K562 (cell line): ENCODE measurements at regions not wholly inside any gene's neighbourhood (a gene's known extent, or its start where the extent isn't known, plus 50 kb on each side); places are given as distances from the start of the nearest gene placed in this dataset.

ENCODE experiments used
- E2F4 ChIP-seq: sonication (generic); formaldehyde crosslinking; IDR thresholded peaks from 2 replicates; pipeline ENCODE4 v1.8.0; 2022; ENCODE audit warnings: mild to moderate bottlenecking, low read depth, missing genetic modification reagents
- FOXJ3 ChIP-seq: sonication (generic); formaldehyde crosslinking; IDR thresholded peaks from 2 replicates; pipeline ENCODE4 v1.4.0; 2020; ENCODE audit warnings: mild to moderate bottlenecking, missing genetic modification reagents
- KDM5B ChIP-seq: fragments of 200-600 bp; sonication (generic); IDR thresholded peaks from 2 replicates; pipeline ENCODE4 v1.6.1; 2012; ENCODE audit warnings: low read depth, mild to moderate bottlenecking, moderate library complexity, low read length, control low read depth, inconsistent platforms; ENCODE audit not compliant: insufficient replicate concordance
- USF2 ChIP-seq: sonication (generic); formaldehyde crosslinking; IDR thresholded peaks from 2 replicates; pipeline ENCODE4 v1.5.0; 2020; ENCODE audit warnings: missing genetic modification reagents
- ZNF165 ChIP-seq: fragments of 250-450 bp; sonication (Bioruptor Pico); IDR thresholded peaks from 2 replicates; pipeline ENCODE4 v1.4.0; 2020; ENCODE audit warnings: borderline replicate concordance
- TF ChIP-seq, protein P1 (sequence below): sonication (generic); formaldehyde crosslinking; IDR thresholded peaks from 2 replicates; pipeline ENCODE4 v1.9.0; 2022; ENCODE audit warnings: mild to moderate bottlenecking, missing genetic modification reagents

GRCh38 chr10:125468278-125468677 lies 214.7 kb downstream of the TEX36 start:
- TF ChIP-seq ZNF165 (no peak), FOXJ3 (CRISPR knock-in tag) (no peak), E2F4 (CRISPR knock-in tag) (no peak), KDM5B (no peak), USF2 (CRISPR knock-in tag) (no peak)
- TF ChIP-seq, protein P1, sequence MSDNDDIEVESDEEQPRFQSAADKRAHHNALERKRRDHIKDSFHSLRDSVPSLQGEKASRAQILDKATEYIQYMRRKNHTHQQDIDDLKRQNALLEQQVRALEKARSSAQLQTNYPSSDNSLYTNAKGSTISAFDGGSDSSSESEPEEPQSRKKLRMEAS (CRISPR knock-in tag), result no peak
